HCT116 (cell line): ENCODE measurements at regions not wholly inside any gene's neighbourhood (a gene's known extent, or its start where the extent isn't known, plus 50 kb on each side); places are given as distances from the start of the nearest gene placed in this dataset.

ENCODE experiments used
- ATAC-seq: fragments of 200-7000 bp; cut with Tn5 transposase; 2 replicates; pipeline ENCODE4 v1.9.1; 2020; ENCODE audit warnings: mild to moderate bottlenecking, moderate library complexity
- BruUV-seq: library from RNA; stranded (reverse); fragments of 400-500 nt; replicated peaks from 2 replicates; lab custom pipeline; 2021; lab: Mats Ljungman, UMichigan
- CTCF ChIA-PET: fragments of 300-600 bp; sonication (Branson Sonifier 250); formaldehyde crosslinking; loops from one replicate; lab custom pipeline; 2021; ENCODE audit warnings: antibody characterized with exemption; lab: Charles Lee
- POLR2A ChIA-PET: fragments of 300-600, 350-600 bp; sonication (Branson Sonifier 250); formaldehyde crosslinking; loops from one replicate; lab custom pipeline; 2021; ENCODE audit warnings: antibody characterized with exemption; lab: Charles Lee
- RAD21 ChIA-PET, 2 experiments: fragments of 300-600 bp; sonication (Branson Sonifier 250); formaldehyde crosslinking; loops; one replicate each; lab custom pipeline; 2023; ENCODE audit warnings: low total read pairs in 2 of 2; ENCODE audit not compliant: uncharacterized antibody in 2 of 2, unreplicated experiment in 2 of 2, low non-redundant PET in 1 of 2; lab: Charles Lee
- DNase-seq: peaks from one replicate; pipeline ENCODE4 v3.0.0-alpha.2; 2010; ENCODE audit warnings: low read depth, low spot score
- H2AFZ ChIP-seq: fragments of 200-600 bp; shearing (Covaris generic), sonication (generic); 2 replicates; pipeline ENCODE4 v1.6.1; 2017; ENCODE audit warnings: low read depth, mixed run types, mixed read lengths, antibody characterized with exemption, low read length; ENCODE audit not compliant: poor library complexity, severe bottlenecking
- H3K27ac ChIP-seq: 2 replicates; pipeline ENCODE4 v1.5.1; 2012; ENCODE audit warnings: low read depth, low read length
- H3K27me3 ChIP-seq: fragments of 200-600 bp; sonication (generic); 2 replicates; pipeline ENCODE4 v1.6.1; 2016; ENCODE audit warnings: mixed run types, low read length, mixed read lengths; ENCODE audit not compliant: insufficient read depth
- H3K36me3 ChIP-seq, 2 experiments: fragments of 200-500 bp in 1 of 2; fragments of 200-600 bp in 1 of 2; sonication (Bioruptor generic) in 1 of 2; sonication (generic) in 1 of 2; 2 replicates each; pipeline versions ENCODE4 v1.5.1 to v1.6.1; 2014 to 2016; ENCODE audit warnings: low read length in 2 of 2, inconsistent platforms in 1 of 2, mixed read lengths in 1 of 2, mixed run types in 1 of 2; ENCODE audit not compliant: insufficient read depth in 2 of 2, control insufficient read depth in 1 of 2
- H3K4me1 ChIP-seq, 2 experiments: fragments of 200-600 bp in 1 of 2; sonication (generic) in 1 of 2; 2 replicates each; pipeline versions ENCODE4 v1.5.1 to v1.6.1; 2012 to 2017; ENCODE audit warnings: low read length in 2 of 2, inconsistent platforms in 1 of 2, mild to moderate bottlenecking in 1 of 2, mixed read lengths in 1 of 2, mixed run types in 1 of 2, moderate library complexity in 1 of 2; ENCODE audit not compliant: insufficient read depth in 2 of 2, control insufficient read depth in 1 of 2
- H3K4me2 ChIP-seq: fragments of 200-600 bp; sonication (generic); 2 replicates; pipeline ENCODE4 v1.6.1; 2017; ENCODE audit warnings: mixed run types, low read length, mixed read lengths
- H3K4me3 ChIP-seq, 2 experiments: fragments of 200-600 bp in 1 of 2; sonication (generic) in 1 of 2; replicated peaks in 1 of 2; 2 replicates each; pipeline ENCODE4 v1.5.1; 2011 to 2016; ENCODE audit warnings: low read length in 2 of 2, control low read depth in 1 of 2, low read depth in 1 of 2, mild to moderate bottlenecking in 1 of 2, mixed read lengths in 1 of 2, mixed run types in 1 of 2
- H3K79me2 ChIP-seq: fragments of 200-600 bp; sonication (generic); 2 replicates; pipeline ENCODE4 v1.6.1; 2017; ENCODE audit warnings: mild to moderate bottlenecking, mixed run types, low read length, moderate library complexity, mixed read lengths; ENCODE audit not compliant: insufficient read depth
- H3K9ac ChIP-seq: fragments of 200-600 bp; sonication (generic); 2 replicates; pipeline ENCODE4 v1.6.1; 2016; ENCODE audit warnings: low read length, mixed read lengths
- H3K9me2 ChIP-seq: fragments of 200-600 bp; sonication (generic), shearing (Covaris generic); 2 replicates; pipeline ENCODE4 v1.6.1; 2017; ENCODE audit warnings: mixed run types, mild to moderate bottlenecking, moderate library complexity; ENCODE audit not compliant: insufficient read depth
- H3K9me3 ChIP-seq, 2 experiments: fragments of 200-500 bp in 1 of 2; fragments of 200-600 bp in 1 of 2; sonication (Bioruptor generic) in 1 of 2; sonication (generic) in 1 of 2; 2 replicates each; pipeline ENCODE4 v1.6.1; 2014 to 2017; ENCODE audit warnings: low read length in 2 of 2, mixed read lengths in 2 of 2, inconsistent platforms in 1 of 2, low read depth in 1 of 2, mild to moderate bottlenecking in 1 of 2, mixed run types in 1 of 2, moderate library complexity in 1 of 2; ENCODE audit not compliant: control insufficient read depth in 1 of 2, insufficient read depth in 1 of 2
- H4K20me1 ChIP-seq: fragments of 200-600 bp; sonication (generic), shearing (Covaris generic); 2 replicates; pipeline ENCODE4 v1.6.1; 2017; ENCODE audit warnings: mixed run types, mild to moderate bottlenecking, moderate library complexity; ENCODE audit not compliant: insufficient read depth
- CEBPB ChIP-seq: IDR thresholded peaks from 2 replicates; pipeline ENCODE4 v1.6.1; 2012; ENCODE audit warnings: low read depth
- EGR1 ChIP-seq: IDR thresholded peaks from 2 replicates; pipeline ENCODE4 v1.6.1; 2012; ENCODE audit warnings: low read depth
- ELF1 ChIP-seq: IDR thresholded peaks from 2 replicates; pipeline ENCODE4 v1.6.1; 2012; ENCODE audit warnings: low read depth, borderline replicate concordance
- EZH2 ChIP-seq: fragments of 200-600 bp; sonication (generic); IDR thresholded peaks from 2 replicates; pipeline ENCODE4 v1.6.1; 2017; ENCODE audit warnings: antibody characterized with exemption, mixed run types
- FOSL1 ChIP-seq: IDR thresholded peaks from 2 replicates; pipeline ENCODE4 v1.6.1; 2012; ENCODE audit warnings: low read depth
- JUND ChIP-seq: IDR thresholded peaks from 2 replicates; pipeline ENCODE4 v1.6.1; 2012
- MAX ChIP-seq: IDR thresholded peaks from 2 replicates; pipeline ENCODE4 v1.6.1; 2012
- POLR2A ChIP-seq: IDR thresholded peaks from 2 replicates; pipeline ENCODE4 v1.7.0; 2011; ENCODE audit warnings: borderline replicate concordance; ENCODE audit not compliant: insufficient read depth, insufficient read length; ENCODE audit errors: extremely low read depth
- POLR2AphosphoS5 ChIP-seq: IDR thresholded peaks from 2 replicates; pipeline ENCODE4 v1.6.1; 2011; ENCODE audit warnings: mild to moderate bottlenecking, low read depth, low read length, moderate library complexity
- REST ChIP-seq: IDR thresholded peaks from 2 replicates; pipeline ENCODE4 v1.6.1; 2012; ENCODE audit warnings: low read depth
- SIN3A ChIP-seq: IDR thresholded peaks from 2 replicates; pipeline ENCODE4 v1.6.1; 2012; ENCODE audit warnings: low read depth
- SP1 ChIP-seq: IDR thresholded peaks from 2 replicates; pipeline ENCODE4 v1.6.1; 2012; ENCODE audit warnings: low read depth
- SRF ChIP-seq: IDR thresholded peaks from 2 replicates; pipeline ENCODE4 v1.6.1; 2012; ENCODE audit warnings: low read depth
- TCF7L2 ChIP-seq: IDR thresholded peaks from 2 replicates; pipeline ENCODE4 v1.7.0; 2011; ENCODE audit warnings: borderline replicate concordance, inconsistent platforms; ENCODE audit not compliant: insufficient read depth, insufficient read length; ENCODE audit errors: extremely low read depth
- ZFX ChIP-seq: fragments of 450-650 bp; IDR thresholded peaks from 2 replicates; pipeline ENCODE4 v1.6.1; 2017
- intact Hi-C: fragments of 100-400 bp; cut with micrococcal nuclease; formaldehyde crosslinking; loops from 2 replicates; pipeline ENCODE4 v1.10.0; 2022

GRCh38 chr2:173451118-173451517 is 96.4 kb downstream of the CDCA7 start:
- CTCF ChIA-PET: no interaction called here
- Histone ChIP-seq H3K79me2 (no peaks in the 10 kb centered on the region), H3K27ac (no peak overlapping the region), H3K4me2 (no peak overlapping the region), H4K20me1 (no peaks in the 10 kb centered on the region), H3K4me3 (no peak overlapping the region), H2AFZ (no peak overlapping the region), H3K4me1 (peaks cover 2 to 6% of the 10 kb centered on the region in 2 experiments; a peak in 2 of 4 replicates), H3K9me2 (no peaks in the 10 kb centered on the region), H3K9me3 (no peaks in the 10 kb centered on the region), H3K27me3 (no peaks in the 10 kb centered on the region), H3K9ac (no peak overlapping the region), H3K36me3 (no peaks in the 10 kb centered on the region)
- no peak for DNase-seq
- intact Hi-C loops: no loop called here
- POLR2A ChIA-PET: no interaction called here
- no peak for TF ChIP-seq EZH2
- TF ChIP-seq POLR2A: no peak
- no peak for TF ChIP-seq EGR1
- no peak for TF ChIP-seq ZFX
- no peak for TF ChIP-seq CEBPB
- no peak for TF ChIP-seq SRF
- TF ChIP-seq SIN3A: no peak
- no peak for TF ChIP-seq POLR2AphosphoS5
- TF ChIP-seq MAX: no peak
- no peak for TF ChIP-seq JUND
- no peak for TF ChIP-seq FOSL1
- no peak for TF ChIP-seq REST
- TF ChIP-seq TCF7L2: no peak
- TF ChIP-seq ELF1: no peak
- TF ChIP-seq SP1: no peak
- RAD21 ChIA-PET: no interaction called here
- no peak for ATAC-seq
- no TSS peak for BruUV-seq
